SK-N-SH (cell line): ENCODE measurements at regions not wholly inside any gene's neighbourhood (a gene's known extent, or its start where the extent isn't known, plus 50 kb on each side); places are given as distances from the start of the nearest gene placed in this dataset.

Experiments used
- CHD2 ChIP-seq: fragments of 150-350 bp; IDR thresholded peaks from 2 replicates; pipeline ENCODE4 v1.6.1; 2018; ENCODE audit warnings: low read length; ENCODE audit not compliant: partially characterized antibody
- EP300 ChIP-seq, 2 experiments: IDR thresholded peaks; 2 replicates each; pipeline versions ENCODE4 v1.4.0 to v1.6.1; 2012; ENCODE audit warnings: borderline replicate concordance in 1 of 2, low read depth in 1 of 2, low read length in 1 of 2
- FOSL2 ChIP-seq: IDR thresholded peaks from 2 replicates; pipeline ENCODE4 v1.4.0; 2012; ENCODE audit warnings: low read depth, mild to moderate bottlenecking, moderate library complexity, borderline replicate concordance
- FOXM1 ChIP-seq: IDR thresholded peaks from 2 replicates; pipeline ENCODE4 v1.4.0; 2012; ENCODE audit warnings: low read depth, mild to moderate bottlenecking
- POLR2AphosphoS5 ChIP-seq: IDR thresholded peaks from 2 replicates; pipeline ENCODE4 v1.6.1; 2012; ENCODE audit warnings: low read depth, low read length
- SMC3 ChIP-seq: IDR thresholded peaks from 2 replicates; pipeline ENCODE4 v1.6.1; 2012; ENCODE audit warnings: low read depth, low read length, improper control_type of control experiment
- TEAD4 ChIP-seq: IDR thresholded peaks from 2 replicates; pipeline ENCODE4 v1.4.0; 2012; ENCODE audit warnings: mild to moderate bottlenecking, borderline replicate concordance; ENCODE audit not compliant: insufficient read depth
- TF ChIP-seq, protein P1 (sequence below): fragments of 200-600 bp; sonication (generic); IDR thresholded peaks from 2 replicates; pipeline ENCODE4 v1.6.1; 2017; ENCODE audit warnings: antibody characterized with exemption, mild to moderate bottlenecking, moderate library complexity

- TF ChIP-seq FOXM1 = no peak
- no peak for TF ChIP-seq CHD2
- TF ChIP-seq, protein P1, sequence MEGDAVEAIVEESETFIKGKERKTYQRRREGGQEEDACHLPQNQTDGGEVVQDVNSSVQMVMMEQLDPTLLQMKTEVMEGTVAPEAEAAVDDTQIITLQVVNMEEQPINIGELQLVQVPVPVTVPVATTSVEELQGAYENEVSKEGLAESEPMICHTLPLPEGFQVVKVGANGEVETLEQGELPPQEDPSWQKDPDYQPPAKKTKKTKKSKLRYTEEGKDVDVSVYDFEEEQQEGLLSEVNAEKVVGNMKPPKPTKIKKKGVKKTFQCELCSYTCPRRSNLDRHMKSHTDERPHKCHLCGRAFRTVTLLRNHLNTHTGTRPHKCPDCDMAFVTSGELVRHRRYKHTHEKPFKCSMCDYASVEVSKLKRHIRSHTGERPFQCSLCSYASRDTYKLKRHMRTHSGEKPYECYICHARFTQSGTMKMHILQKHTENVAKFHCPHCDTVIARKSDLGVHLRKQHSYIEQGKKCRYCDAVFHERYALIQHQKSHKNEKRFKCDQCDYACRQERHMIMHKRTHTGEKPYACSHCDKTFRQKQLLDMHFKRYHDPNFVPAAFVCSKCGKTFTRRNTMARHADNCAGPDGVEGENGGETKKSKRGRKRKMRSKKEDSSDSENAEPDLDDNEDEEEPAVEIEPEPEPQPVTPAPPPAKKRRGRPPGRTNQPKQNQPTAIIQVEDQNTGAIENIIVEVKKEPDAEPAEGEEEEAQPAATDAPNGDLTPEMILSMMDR = no peak
- no peak for TF ChIP-seq POLR2AphosphoS5
- no peak for TF ChIP-seq EP300 (IDR thresholded peaks at IDR 0.05; ENCODE audit: borderline replicate concordance in 1 of 2, low read depth in 1 of 2, low read length in 1 of 2)
- no peak for TF ChIP-seq TEAD4
- TF ChIP-seq FOSL2 = no peak
- no peak for TF ChIP-seq SMC3
These were observed 611.3 kb downstream of the TBC1D22A start for GRCh38 chr22:47373648-47374272.
